Heart left ventricle (tissue), 13 donors: ENCODE measurements at regions not wholly inside any gene's neighbourhood (a gene's known extent, or its start where the extent isn't known, plus 50 kb on each side); places are given as distances from the start of the nearest gene placed in this dataset.

Source experiments
- CTCF ChIP-seq, 12 donors: fragments of 200-600 bp; sonication (generic) in 4 of 12; IDR thresholded peaks; one replicate each; pipeline versions ENCODE4 v1.5.0 to v1.8.0; 2018 to 2022; ENCODE audit warnings: antibody characterized with exemption in 12 of 12, mild to moderate bottlenecking in 5 of 12
- POLR2A ChIP-seq, 2 donors: fragments of 450-650 bp; IDR thresholded peaks; one replicate each; pipeline ENCODE4 v1.6.1; 2017; ENCODE audit warnings: antibody characterized with exemption in 2 of 2, mild to moderate bottlenecking in 2 of 2, moderate library complexity in 2 of 2
- donor health status: ischemic (EF 13 %, LVEDD 7.1; RV severe dilation, severe dysfunction).
- donor health status: DM: no; HTN: yes; CAD: no.
- donor health status: DM: no; HTN: no; CAD: no.
- donor health status: ischemic (EF 25% LVEDD 6.9; RV normal size, moderate dysfunction).
- donor health status: ischemic (EF 25% LVEDD 5.7; RV mildly dilated, moderate dysfunction).
- donor health status: ischemic (EF 35%, LVEDD 5.7; RV mildly dilated, moderate dysfunction).
- donor health status: nonischemic (EF 11% LVEDD 7.7; RV severe dilation, severe dysfunction).
- donor health status: DM: yes; HTN: yes; CAD: no.
- donor health status: PGD.
- donor health status: ischemic (EF 29% LVEDD 5.4; RV normal size, mild dysfunction).
- donor health status: nonischemic (EF 23%, LVEDD 6.1; RV moderate dilation, normal function).

- no peak for TF ChIP-seq CTCF (IDR thresholded peaks at IDR 0.05)
- TF ChIP-seq POLR2A (IDR thresholded peaks at IDR 0.05) = no peak
Observed at GRCh38 chr4:87720094-87720691, 70.1 kb downstream of the DMP1 start.
